GM23338 (cell line): ENCODE measurements at regions not wholly inside any gene's neighbourhood (a gene's known extent, or its start where the extent isn't known, plus 50 kb on each side); places are given as distances from the start of the nearest gene placed in this dataset.

ENCODE experiments used
- ATAC-seq: fragments of 200-7000 bp; cut with Tn5 transposase; 3 replicates; pipeline ENCODE4 v1.9.1; 2020
- DNase-seq: peaks from one replicate; pipeline ENCODE4 v3.0.0-alpha.2; 2015; ENCODE audit warnings: low spot score
- H2AFZ ChIP-seq: fragments of 200-600 bp; sonication (generic); 2 replicates; pipeline ENCODE4 v1.8.0; 2016; ENCODE audit warnings: antibody characterized with exemption, mild to moderate bottlenecking, moderate library complexity
- H3F3A ChIP-seq: fragments of 200-600 bp; sonication (generic); replicated peaks from 2 replicates; pipeline ENCODE4 v1.8.0; 2017; ENCODE audit warnings: antibody characterized with exemption, mixed run types, low read depth
- H3K27ac ChIP-seq: fragments of 200-600 bp; sonication (generic); 2 replicates; pipeline ENCODE4 v1.6.1; 2016; ENCODE audit warnings: low read depth
- H3K27me3 ChIP-seq: fragments of 200-600 bp; sonication (generic); 2 replicates; pipeline ENCODE4 v1.8.0; 2016; ENCODE audit warnings: mild to moderate bottlenecking, mixed run types, moderate library complexity; ENCODE audit not compliant: insufficient read depth
- H3K36me3 ChIP-seq: fragments of 200-600 bp; sonication (generic); 2 replicates; pipeline ENCODE4 v1.8.0; 2016; ENCODE audit warnings: mild to moderate bottlenecking; ENCODE audit not compliant: insufficient read depth
- H3K4me1 ChIP-seq: fragments of 200-600 bp; sonication (generic); 2 replicates; pipeline ENCODE4 v1.8.0; 2016; ENCODE audit warnings: mild to moderate bottlenecking, moderate library complexity; ENCODE audit not compliant: insufficient read depth
- H3K4me2 ChIP-seq: fragments of 200-600 bp; sonication (generic); 2 replicates; pipeline ENCODE4 v1.7.1; 2017; ENCODE audit warnings: mixed run types
- H3K4me3 ChIP-seq: fragments of 200-600 bp; sonication (generic); 2 replicates; pipeline ENCODE4 v1.6.1; 2016; ENCODE audit warnings: mixed run types
- H3K79me2 ChIP-seq: fragments of 200-600 bp; sonication (generic); replicated peaks from 2 replicates; pipeline ENCODE4 v1.8.0; 2017; ENCODE audit warnings: mild to moderate bottlenecking; ENCODE audit not compliant: insufficient read depth
- H3K9me2 ChIP-seq: fragments of 200-600 bp; sonication (generic); 2 replicates; pipeline ENCODE4 v1.8.0; 2017; ENCODE audit not compliant: insufficient read depth
- H4K20me1 ChIP-seq: fragments of 200-600 bp; sonication (generic); replicated peaks from 2 replicates; pipeline ENCODE4 v1.8.0; 2017; ENCODE audit warnings: mild to moderate bottlenecking; ENCODE audit not compliant: insufficient read depth
- H3K27ac Mint-ChIP-seq: 2 replicates; pipeline ENCODE4 v1.8.0; 2020; ENCODE audit warnings: inconsistent platforms, mild to moderate bottlenecking, moderate library complexity, mixed read lengths
- H3K27me3 Mint-ChIP-seq: 3 replicates; pipeline ENCODE4 v1.8.0; 2022; ENCODE audit warnings: low read depth, mild to moderate bottlenecking, moderate library complexity, mixed read lengths, inconsistent platforms; ENCODE audit not compliant: insufficient read depth, poor library complexity
- H3K36me3 Mint-ChIP-seq: 3 replicates; pipeline ENCODE4 v1.8.0; 2021; ENCODE audit warnings: low read depth, mild to moderate bottlenecking, inconsistent platforms, moderate library complexity, mixed read lengths
- H3K4me1 Mint-ChIP-seq: 3 replicates; pipeline ENCODE4 v1.8.0; 2020; ENCODE audit warnings: mild to moderate bottlenecking, inconsistent platforms, mixed read lengths
- H3K4me3 Mint-ChIP-seq: 3 replicates; pipeline ENCODE4 v1.8.0; 2021; ENCODE audit warnings: moderate library complexity, mild to moderate bottlenecking, inconsistent platforms, mixed read lengths
- H3K9me3 Mint-ChIP-seq: 3 replicates; pipeline ENCODE4 v1.8.0; 2020; ENCODE audit warnings: moderate library complexity, mild to moderate bottlenecking, inconsistent platforms, mixed read lengths
- CREB1 ChIP-seq: fragments of 250-450 bp; sonication (Bioruptor Pico); IDR thresholded peaks from 2 replicates; pipeline ENCODE4 v1.5.0; 2020; ENCODE audit warnings: low read depth, mild to moderate bottlenecking, moderate library complexity
- CTCF ChIP-seq, 2 experiments: fragments of 200-600 bp in 1 of 2; sonication (generic) in 1 of 2; conservative IDR thresholded peaks; 2 replicates each; pipeline versions ENCODE4 v1.5.1 to v1.6.1; 2016 to 2017; ENCODE audit warnings: antibody characterized with exemption in 2 of 2, low read depth in 2 of 2, mild to moderate bottlenecking in 2 of 2, moderate library complexity in 1 of 2
- ETS1 ChIP-seq: IDR thresholded peaks from 2 replicates; pipeline ENCODE4 v1.6.1; 2016; ENCODE audit warnings: antibody characterized with exemption
- EZH2 ChIP-seq: fragments of 200-600 bp; sonication (generic); IDR thresholded peaks from one replicate; pipeline ENCODE4 v1.8.0; 2017; ENCODE audit warnings: antibody characterized with exemption, mild to moderate bottlenecking, low read depth; ENCODE audit not compliant: unreplicated experiment
- EZH2phosphoT487 ChIP-seq: fragments of 200-600 bp; sonication (generic); IDR thresholded peaks from one replicate; pipeline ENCODE4 v1.8.1; 2018; ENCODE audit warnings: antibody characterized with exemption; ENCODE audit not compliant: unreplicated experiment
- JUNB ChIP-seq: IDR thresholded peaks from one replicate; pipeline ENCODE4 v1.6.1; 2016; ENCODE audit warnings: antibody characterized with exemption; ENCODE audit not compliant: unreplicated experiment
- NANOG ChIP-seq: IDR thresholded peaks from 2 replicates; pipeline ENCODE4 v1.6.1; 2016; ENCODE audit warnings: antibody characterized with exemption, borderline replicate concordance
- POLR2AphosphoS5 ChIP-seq: IDR thresholded peaks from 2 replicates; pipeline ENCODE4 v1.6.1; 2016; ENCODE audit warnings: antibody characterized with exemption, low read depth
- REST ChIP-seq: IDR thresholded peaks from one replicate; pipeline ENCODE4 v1.6.1; 2018; ENCODE audit warnings: antibody characterized with exemption; ENCODE audit not compliant: unreplicated experiment
- STAT1 ChIP-seq: IDR thresholded peaks from one replicate; pipeline ENCODE4 v1.6.1; 2016; ENCODE audit warnings: antibody characterized with exemption; ENCODE audit not compliant: unreplicated experiment
- ZNF114 ChIP-seq: fragments of 250-450 bp; sonication (Bioruptor Pico); IDR thresholded peaks from 2 replicates; pipeline ENCODE4 v1.5.0; 2020; ENCODE audit warnings: mild to moderate bottlenecking, moderate library complexity
- ZNF331 ChIP-seq: fragments of 250-450 bp; sonication (Bioruptor Pico); IDR thresholded peaks from 2 replicates; pipeline ENCODE4 v1.5.0; 2020; ENCODE audit warnings: low read depth, mild to moderate bottlenecking, moderate library complexity
- ZNF462 ChIP-seq: fragments of 250-450 bp; sonication (Bioruptor Pico); IDR thresholded peaks from 2 replicates; pipeline ENCODE4 v1.5.0; 2020; ENCODE audit warnings: mild to moderate bottlenecking, moderate library complexity

GRCh38 chr9:81532251-81532650 is 157.1 kb downstream of the TLE1 start:
- Histone ChIP-seq H3K79me2 (no peaks in the 10 kb centered on the region), H3K4me2 (no peak overlapping the region), H3K4me3 (no peak overlapping the region), H4K20me1 (no peaks in the 10 kb centered on the region; the same call in 1 of the 2 replicates), H2AFZ (no peak overlapping the region), H3K4me1 (peaks cover 24% of the 10 kb centered on the region), H3K36me3 (no peaks in the 10 kb centered on the region), H3K9me2 (no peaks in the 10 kb centered on the region), H3K27ac (no peak overlapping the region), H3F3A (no peaks in the 10 kb centered on the region), H3K27me3 (no peaks in the 10 kb centered on the region)
- H3K4me1 Mint-ChIP-seq: peaks cover 10% of the 10 kb centered on the region; the same call in 2 of the 3 replicates
- TF ChIP-seq NANOG (no peak), ETS1 (no peak), JUNB (no peak), STAT1 (no peak), EZH2 (no peak), ZNF331 (CRISPR knock-in tag) (no peak), ZNF462 (CRISPR knock-in tag) (no peak), POLR2AphosphoS5 (no peak), EZH2phosphoT487 (no peak), CREB1 (CRISPR knock-in tag) (no peak), REST (no peak), ZNF114 (CRISPR knock-in tag) (no peak), CTCF (conservative IDR thresholded peaks at IDR 0.05; ENCODE audit: low read depth in 2 of 2) (no peak)
- ATAC-seq: no peak
- H3K4me3 Mint-ChIP-seq: no peak overlapping the region
- H3K36me3 Mint-ChIP-seq: no peaks in the 10 kb centered on the region
- no peak overlapping the region for H3K27ac Mint-ChIP-seq
- H3K27me3 Mint-ChIP-seq: no peaks in the 10 kb centered on the region
- H3K9me3 Mint-ChIP-seq: no peaks in the 10 kb centered on the region
- DNase-seq: no peak
